Common myeloid progenitor, CD34-positive (primary cell): ENCODE measurements at regions not wholly inside any gene's neighbourhood (a gene's known extent, or its start where the extent isn't known, plus 50 kb on each side); places are given as distances from the start of the nearest gene placed in this dataset.
"Not testable (repeated sequence)": the region's sequence is repeated elsewhere in the genome, so short reads cannot be mapped to it uniquely, and the experiment has no call there.

Source experiments
- CTCF ChIA-PET: fragments of 350-600 bp; sonication (Branson Sonifier 250); formaldehyde crosslinking; loops from one replicate; lab custom pipeline; 2021; ENCODE audit warnings: antibody characterized with exemption; lab: Charles Lee
- POLR2A ChIA-PET: fragments of 350-600 bp; sonication (Branson Sonifier 250); formaldehyde crosslinking; loops from one replicate; lab custom pipeline; 2021; ENCODE audit warnings: antibody characterized with exemption; lab: Charles Lee
- DNase-seq, 3 donors: peaks; one replicate each; pipeline versions ENCODE4 v3.0.0 to v3.0.0-alpha.2; 2013
- H3K27ac ChIP-seq, 2 experiments: 1 replicate in 1 of 2; 2 replicates in 1 of 2; pipeline ENCODE4 v1.7.0; 2013; ENCODE audit warnings: inconsistent platforms in 2 of 2, low read length in 2 of 2, mild to moderate bottlenecking in 2 of 2, low read depth in 1 of 2, moderate library complexity in 1 of 2; ENCODE audit not compliant: severe bottlenecking in 2 of 2, insufficient read depth in 1 of 2, poor library complexity in 1 of 2
- H3K27me3 ChIP-seq, 5 experiments: replicated peaks in 2 of 5; 1 replicate in 3 of 5; 2 replicates in 2 of 5; pipeline versions ENCODE4 v1.6.1 to v1.7.0; 2013; ENCODE audit warnings: low read length in 4 of 5, mild to moderate bottlenecking in 2 of 5, moderate library complexity in 2 of 5, inconsistent platforms in 1 of 5; ENCODE audit not compliant: insufficient read depth in 5 of 5, control insufficient read depth in 4 of 5
- H3K36me3 ChIP-seq, 4 experiments: 1 replicate in 2 of 4; 2 replicates in 2 of 4; pipeline versions ENCODE4 v1.6.1 to v1.7.0; 2013; ENCODE audit warnings: low read length in 3 of 4, control low read depth in 1 of 4, mild to moderate bottlenecking in 1 of 4; ENCODE audit not compliant: control insufficient read depth in 4 of 4, insufficient read depth in 4 of 4
- H3K4me1 ChIP-seq, 4 experiments: 1 replicate in 3 of 4; 2 replicates in 1 of 4; pipeline versions ENCODE4 v1.6.1 to v1.7.1; 2013; ENCODE audit warnings: low read length in 3 of 4, mild to moderate bottlenecking in 3 of 4, control low read depth in 1 of 4, inconsistent platforms in 1 of 4, moderate library complexity in 1 of 4; ENCODE audit not compliant: control insufficient read depth in 4 of 4, insufficient read depth in 4 of 4; ENCODE audit errors: control extremely low read depth in 1 of 4
- H3K4me3 ChIP-seq, 7 experiments: 1 replicate in 4 of 7; 2 replicates in 3 of 7; pipeline versions ENCODE4 v1.5.1 to v1.7.0; 2013; ENCODE audit warnings: mild to moderate bottlenecking in 7 of 7, low read length in 6 of 7, moderate library complexity in 6 of 7, inconsistent platforms in 2 of 7, low read depth in 2 of 7, control low read depth in 1 of 7; ENCODE audit not compliant: insufficient read depth in 4 of 7, control insufficient read depth in 1 of 7; ENCODE audit errors: extremely low read depth in 1 of 7
- H3K9me3 ChIP-seq, 5 experiments: 1 replicate in 4 of 5; 2 replicates in 1 of 5; pipeline versions ENCODE4 v1.6.1 to v1.7.1; 2013; ENCODE audit warnings: low read length in 4 of 5, mild to moderate bottlenecking in 2 of 5, inconsistent platforms in 1 of 5, low read depth in 1 of 5, moderate library complexity in 1 of 5; ENCODE audit not compliant: control insufficient read depth in 4 of 5, insufficient read depth in 2 of 5; ENCODE audit errors: control extremely low read depth in 1 of 5
- WGBS: methylation state at CpG from one replicate; pipeline ENCODE4 v1.1.5; 2013; ENCODE audit not compliant: insufficient coverage; 5-methylcytosine and 5-hydroxymethylcytosine counted together

- ChIA-PET POLR2A (no interaction called here), CTCF (no interaction called here)
- Histone ChIP-seq H3K36me3 (no peaks in the 10 kb centered on the region), H3K27me3 (no peaks in the 10 kb centered on the region), H3K4me1 (no peaks in the 10 kb centered on the region), H3K27ac (no peak overlapping the region), H3K4me3 (no peak overlapping the region), H3K9me3 (no peaks in the 10 kb centered on the region)
- DNase-seq = no peak
- no CpG with 5 or more reads among the region's 1 CpG for whole genome bisulfite sequencing
Measured at GRCh38 chr10:55746002-55746401, 615.1 kb downstream of the ZWINT start.

- 100% methylated on average over 1 of the region's 2 CpGs for WGBS
- no peaks in the 10 kb centered on the region for H3K27me3 ChIP-seq
- POLR2A ChIA-PET = no interaction called here
- H3K9me3 ChIP-seq = no peaks in the 10 kb centered on the region
- H3K27ac ChIP-seq = no peak overlapping the region
- CTCF ChIA-PET = no interaction called here
- no peaks in the 10 kb centered on the region for H3K4me1 ChIP-seq
- no peaks in the 10 kb centered on the region for H3K36me3 ChIP-seq
- no peak overlapping the region for H3K4me3 ChIP-seq
- peak in 1 of 3 donors; percentile 6 for DNase-seq
Measured at GRCh38 chr10:55742487-55742886, 618.6 kb downstream of the ZWINT start.

- POLR2A ChIA-PET, H3K27ac ChIP-seq, H3K9me3 ChIP-seq, H3K27me3 ChIP-seq, H3K4me1 ChIP-seq, CTCF ChIA-PET, H3K36me3 ChIP-seq, H3K4me3 ChIP-seq: not testable (repeated sequence)
- WGBS = no CpG with 5 or more reads among the region's 2 CpGs
- DNase-seq = peak; percentile 13 to 29 (median 23)
Measured at GRCh38 chr10:55740767-55741166, 620.3 kb downstream of the ZWINT start.

GRCh38 chr10:55740110-55740509 is 620.9 kb downstream of the ZWINT start:
- no peaks in the 10 kb centered on the region for H3K36me3 ChIP-seq
- WGBS = 100% methylated on average over 1 of the region's 2 CpGs
- no peak overlapping the region for H3K27ac ChIP-seq
- CTCF ChIA-PET = no interaction called here
- DNase-seq = no peak
- POLR2A ChIA-PET = no interaction called here
- no peaks in the 10 kb centered on the region for H3K27me3 ChIP-seq
- H3K4me1 ChIP-seq = no peaks in the 10 kb centered on the region
- no peak overlapping the region for H3K4me3 ChIP-seq
- H3K9me3 ChIP-seq = no peaks in the 10 kb centered on the region

GRCh38 chr10:55734112-55734511 is 626.9 kb downstream of the ZWINT start:
- H3K9me3 ChIP-seq = no peaks in the 10 kb centered on the region
- DNase-seq = peak in 1 of 3 donors; percentile 4
- ChIA-PET POLR2A (no interaction called here), CTCF (no interaction called here)
- H3K27ac ChIP-seq = no peak overlapping the region
- WGBS = 40% methylated on average over 1 of the region's 2 CpGs
- H3K27me3 ChIP-seq = no peaks in the 10 kb centered on the region
- no peak overlapping the region for H3K4me3 ChIP-seq
- no peaks in the 10 kb centered on the region for H3K36me3 ChIP-seq
- H3K4me1 ChIP-seq = peaks cover 0 to 4% (median 0%) of the 10 kb centered on the region in 4 experiments

GRCh38 chr10:55704950-55705349 is 656.1 kb downstream of the ZWINT start:
- no peak overlapping the region for H3K27ac ChIP-seq
- H3K9me3 ChIP-seq = no peaks in the 10 kb centered on the region
- ChIA-PET POLR2A (no interaction called here), CTCF (no interaction called here)
- no peak for DNase-seq
- H3K4me3 ChIP-seq = no peak overlapping the region
- H3K4me1 ChIP-seq = no peaks in the 10 kb centered on the region
- H3K27me3 ChIP-seq = no peaks in the 10 kb centered on the region
- 100% methylated on average over 1 of the region's 2 CpGs for WGBS
- H3K36me3 ChIP-seq = no peaks in the 10 kb centered on the region

- Histone ChIP-seq H3K4me3 (no peak overlapping the region), H3K27me3 (no peaks in the 10 kb centered on the region), H3K27ac (no peak overlapping the region), H3K4me1 (no peaks in the 10 kb centered on the region), H3K9me3 (no peaks in the 10 kb centered on the region), H3K36me3 (no peaks in the 10 kb centered on the region)
- CTCF ChIA-PET = interaction anchor here (0.7 to 1.0 kb wide), 2 partner anchors 31 to 226 kb away, joined by 3 read pairs; no protein-coding TSS in a partner anchor
- WGBS = no CpG with 5 or more reads among the region's 2 CpGs
- peak; percentile 1 to 47 (median 47) for DNase-seq
- POLR2A ChIA-PET = no interaction called here
Measured at GRCh38 chr10:55668326-55668922, 692.6 kb downstream of the ZWINT start.
